CD14-positive monocyte (primary cell): ENCODE measurements at regions not wholly inside any gene's neighbourhood (a gene's known extent, or its start where the extent isn't known, plus 50 kb on each side); places are given as distances from the start of the nearest gene placed in this dataset.

Experiments
- DNase-seq, 3 donors: peaks; one replicate each; pipeline ENCODE4 v3.0.0-alpha.2; 2011 to 2022
- H2AFZ ChIP-seq: 2 replicates; pipeline ENCODE4 v1.6.0; 2012; ENCODE audit warnings: mild to moderate bottlenecking, low read depth, low read length, inconsistent platforms; ENCODE audit not compliant: insufficient read depth, poor library complexity, severe bottlenecking
- H3K27ac ChIP-seq, 2 donors: 1 replicate in 1 of 2; 2 replicates in 1 of 2; pipeline ENCODE4 v1.5.1; 2012 to 2013; ENCODE audit warnings: low read length in 2 of 2, control low read depth in 1 of 2, inconsistent platforms in 1 of 2, low read depth in 1 of 2, mild to moderate bottlenecking in 1 of 2
- H3K27me3 ChIP-seq, 2 donors: one replicate each; pipeline versions ENCODE4 v1.6.0 to v1.6.1; 2011 to 2013; ENCODE audit warnings: low read length in 2 of 2; ENCODE audit not compliant: control insufficient read depth in 2 of 2, insufficient read depth in 2 of 2
- H3K36me3 ChIP-seq, 2 donors: replicated peaks in 1 of 2; 1 replicate in 1 of 2; 2 replicates in 1 of 2; pipeline versions ENCODE4 v1.5.1 to v1.6.1; 2012 to 2013; ENCODE audit warnings: low read length in 2 of 2, control low read depth in 1 of 2, inconsistent platforms in 1 of 2, mild to moderate bottlenecking in 1 of 2; ENCODE audit not compliant: insufficient read depth in 2 of 2, control insufficient read depth in 1 of 2
- H3K4me1 ChIP-seq, 2 donors: 1 replicate in 1 of 2; 2 replicates in 1 of 2; pipeline versions ENCODE4 v1.5.1 to v1.6.1; 2012 to 2013; ENCODE audit warnings: low read length in 2 of 2, control low read depth in 1 of 2, inconsistent platforms in 1 of 2, mild to moderate bottlenecking in 1 of 2, moderate library complexity in 1 of 2; ENCODE audit not compliant: insufficient read depth in 2 of 2, control insufficient read depth in 1 of 2
- H3K4me2 ChIP-seq: replicated peaks from 2 replicates; pipeline ENCODE3; 2012; ENCODE audit warnings: low read length, moderate library complexity, mild to moderate bottlenecking; ENCODE audit not compliant: poor library complexity, severe bottlenecking; ENCODE audit errors: extremely low read depth
- H3K4me3 ChIP-seq, 3 experiments: fragments of 200-600 bp in 1 of 3; sonication (generic) in 1 of 3; replicated peaks in 1 of 3; 1 replicate in 2 of 3; 2 replicates in 1 of 3; pipeline ENCODE4 v1.5.1; 2011 to 2013; ENCODE audit warnings: low read length in 3 of 3, mild to moderate bottlenecking in 3 of 3, control low read depth in 2 of 3, low read depth in 2 of 3, inconsistent platforms in 1 of 3, moderate library complexity in 1 of 3
- H3K79me2 ChIP-seq: 2 replicates; pipeline ENCODE4 v1.6.0; 2012; ENCODE audit warnings: mild to moderate bottlenecking, control low read depth, inconsistent platforms, low read length, moderate library complexity; ENCODE audit not compliant: insufficient read depth
- H3K9ac ChIP-seq: 2 replicates; pipeline ENCODE4 v1.6.0; 2017; ENCODE audit warnings: low read length, mild to moderate bottlenecking; ENCODE audit not compliant: insufficient read depth, poor library complexity, severe bottlenecking
- H3K9me3 ChIP-seq, 2 donors: replicated peaks in 1 of 2; 1 replicate in 1 of 2; 2 replicates in 1 of 2; pipeline versions ENCODE4 v1.5.1 to v1.6.1; 2012 to 2013; ENCODE audit warnings: low read length in 2 of 2, control low read depth in 1 of 2; ENCODE audit not compliant: control insufficient read depth in 1 of 2, insufficient read depth in 1 of 2
- H4K20me1 ChIP-seq: 2 replicates; pipeline ENCODE4 v1.6.0; 2012; ENCODE audit warnings: mild to moderate bottlenecking, low read length, control low read depth, moderate library complexity; ENCODE audit not compliant: insufficient read depth
- H3K27ac Mint-ChIP-seq, 7 donors: one replicate each; pipeline ENCODE4 v1.8.0; 2020; ENCODE audit warnings: mild to moderate bottlenecking in 7 of 7, mixed read lengths in 7 of 7, moderate library complexity in 6 of 7, inconsistent platforms in 2 of 7
- H3K27me3 Mint-ChIP-seq, 3 donors: one replicate each; pipeline ENCODE4 v1.8.0; 2021 to 2022; ENCODE audit warnings: low read depth in 3 of 3, mild to moderate bottlenecking in 3 of 3, mixed read lengths in 3 of 3, moderate library complexity in 3 of 3, inconsistent platforms in 1 of 3
- H3K36me3 Mint-ChIP-seq, 2 donors: one replicate each; pipeline ENCODE4 v1.8.0; 2020; ENCODE audit warnings: mixed read lengths in 2 of 2, inconsistent platforms in 1 of 2, mild to moderate bottlenecking in 1 of 2
- H3K4me1 Mint-ChIP-seq: one replicate; pipeline ENCODE4 v1.8.0; 2020; ENCODE audit warnings: mild to moderate bottlenecking, mixed read lengths
- H3K4me3 Mint-ChIP-seq, 2 donors: one replicate each; pipeline ENCODE4 v1.8.0; 2020; ENCODE audit warnings: mild to moderate bottlenecking in 2 of 2, mixed read lengths in 2 of 2, moderate library complexity in 1 of 2
- H3K9me3 Mint-ChIP-seq, 7 donors: one replicate each; pipeline ENCODE4 v1.8.0; 2020 to 2022; ENCODE audit warnings: mixed read lengths in 7 of 7, mild to moderate bottlenecking in 6 of 7, moderate library complexity in 6 of 7, inconsistent platforms in 2 of 7
- WGBS: methylation state at CpG from one replicate; pipeline ENCODE4 v1.1.5; 2013; ENCODE audit warnings: missing lambda C conversion rate; ENCODE audit not compliant: insufficient coverage; 5-methylcytosine and 5-hydroxymethylcytosine counted together
- intact Hi-C, 2 donors: fragments of 100-400 bp; cut with micrococcal nuclease; formaldehyde crosslinking; loops; one replicate each; pipeline versions ENCODE4 v1.15.0 to v1.15.1; 2023
- TF ChIP-seq, protein P1 (sequence below): fragments of 200-600 bp; IDR thresholded peaks from one replicate; pipeline ENCODE4 v1.8.0; 2022; ENCODE audit warnings: antibody characterized with exemption, mild to moderate bottlenecking

DNA sequence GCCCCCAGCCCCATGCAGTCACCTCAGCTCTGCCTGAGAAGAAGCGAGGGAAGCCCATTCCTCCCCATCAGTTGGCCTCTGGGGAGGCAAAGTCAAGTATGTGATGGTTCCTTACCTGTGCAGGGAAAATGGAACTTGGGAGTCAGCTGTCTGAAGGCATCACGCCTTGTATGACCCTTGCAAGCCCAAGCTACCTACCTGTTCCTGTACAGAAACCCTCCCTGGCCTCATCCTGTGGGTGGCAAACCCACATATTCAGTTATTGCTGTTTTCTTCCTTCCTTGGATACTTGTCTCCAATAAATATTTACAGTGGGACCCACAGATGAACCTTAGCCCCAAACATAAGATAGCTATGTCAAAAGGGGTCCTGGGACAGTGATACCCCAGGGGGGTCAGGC is 92.2 kb upstream of the MLN start:
- Mint-ChIP-seq H3K4me3 (no peak overlapping the region), H3K9me3 (peaks cover 0 to 2% (median 0%) of the 10 kb centered on the region in 7 donors), H3K27ac (no peak overlapping the region), H3K27me3 (peaks cover 5 to 20% (median 5%) of the 10 kb centered on the region in 3 donors), H3K36me3 (no peaks in the 10 kb centered on the region), H3K4me1 (no peaks in the 10 kb centered on the region)
- Histone ChIP-seq H3K4me1 (no peaks in the 10 kb centered on the region), H3K4me2 (no peak overlapping the region), H3K4me3 (no peak overlapping the region), H2AFZ (no peak overlapping the region), H3K27me3 (no peaks in the 10 kb centered on the region), H3K79me2 (no peaks in the 10 kb centered on the region), H4K20me1 (no peaks in the 10 kb centered on the region), H3K9me3 (no peaks in the 10 kb centered on the region), H3K9ac (no peak overlapping the region), H3K36me3 (no peaks in the 10 kb centered on the region), H3K27ac (no peak overlapping the region)
- TF ChIP-seq, protein P1, sequence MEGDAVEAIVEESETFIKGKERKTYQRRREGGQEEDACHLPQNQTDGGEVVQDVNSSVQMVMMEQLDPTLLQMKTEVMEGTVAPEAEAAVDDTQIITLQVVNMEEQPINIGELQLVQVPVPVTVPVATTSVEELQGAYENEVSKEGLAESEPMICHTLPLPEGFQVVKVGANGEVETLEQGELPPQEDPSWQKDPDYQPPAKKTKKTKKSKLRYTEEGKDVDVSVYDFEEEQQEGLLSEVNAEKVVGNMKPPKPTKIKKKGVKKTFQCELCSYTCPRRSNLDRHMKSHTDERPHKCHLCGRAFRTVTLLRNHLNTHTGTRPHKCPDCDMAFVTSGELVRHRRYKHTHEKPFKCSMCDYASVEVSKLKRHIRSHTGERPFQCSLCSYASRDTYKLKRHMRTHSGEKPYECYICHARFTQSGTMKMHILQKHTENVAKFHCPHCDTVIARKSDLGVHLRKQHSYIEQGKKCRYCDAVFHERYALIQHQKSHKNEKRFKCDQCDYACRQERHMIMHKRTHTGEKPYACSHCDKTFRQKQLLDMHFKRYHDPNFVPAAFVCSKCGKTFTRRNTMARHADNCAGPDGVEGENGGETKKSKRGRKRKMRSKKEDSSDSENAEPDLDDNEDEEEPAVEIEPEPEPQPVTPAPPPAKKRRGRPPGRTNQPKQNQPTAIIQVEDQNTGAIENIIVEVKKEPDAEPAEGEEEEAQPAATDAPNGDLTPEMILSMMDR = no peak
- 71% methylated on average over 1 of the region's 2 CpGs for WGBS
- no peak for DNase-seq
- intact Hi-C loops = no loop called here

DNA sequence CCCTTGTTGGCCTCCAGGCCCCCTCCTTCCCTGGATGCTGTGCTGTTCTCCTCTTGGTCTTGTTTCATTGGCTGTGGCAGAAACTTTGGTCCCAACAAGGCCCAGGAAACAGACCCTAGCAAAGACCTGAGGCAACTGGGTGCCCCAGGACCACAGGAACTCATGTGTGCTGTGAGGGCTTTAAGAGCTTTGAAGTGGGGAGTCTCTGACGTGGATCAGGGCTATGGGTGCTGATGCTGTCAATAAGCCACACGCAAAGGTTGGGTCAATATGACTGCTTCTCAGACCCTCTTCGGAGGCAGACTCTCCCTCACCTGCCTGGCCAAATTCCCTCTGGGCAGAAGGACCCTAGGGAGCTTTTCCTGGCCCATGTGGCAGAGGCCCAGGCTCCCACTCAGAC is 91.5 kb upstream of the MLN start:
- no peaks in the 10 kb centered on the region for H3K36me3 ChIP-seq
- peaks cover 0 to 2% (median 0%) of the 10 kb centered on the region in 7 donors for H3K9me3 Mint-ChIP-seq
- H3K27me3 ChIP-seq = no peaks in the 10 kb centered on the region
- no peak overlapping the region for H3K27ac ChIP-seq
- TF ChIP-seq, protein P1 = no peak
- no peaks in the 10 kb centered on the region for H3K36me3 Mint-ChIP-seq
- 100% methylated on average over 1 of the region's 3 CpGs for WGBS
- no peaks in the 10 kb centered on the region for H3K79me2 ChIP-seq
- H3K4me3 ChIP-seq = no peak overlapping the region
- H3K4me2 ChIP-seq = no peak overlapping the region
- no peak for DNase-seq
- no peaks in the 10 kb centered on the region for H3K4me1 ChIP-seq
- no peak overlapping the region for H2AFZ ChIP-seq
- H3K27ac Mint-ChIP-seq = no peak overlapping the region
- no peaks in the 10 kb centered on the region for H3K9me3 ChIP-seq
- peaks cover 0 to 19% (median 5%) of the 10 kb centered on the region in 3 donors for H3K27me3 Mint-ChIP-seq
- no peak overlapping the region for H3K4me3 Mint-ChIP-seq
- H3K9ac ChIP-seq = no peak overlapping the region
- intact Hi-C loops = no loop called here
- H4K20me1 ChIP-seq = no peaks in the 10 kb centered on the region
- H3K4me1 Mint-ChIP-seq = no peaks in the 10 kb centered on the region
